GM23338 (cell line): ENCODE measurements at regions not wholly inside any gene's neighbourhood (a gene's known extent, or its start where the extent isn't known, plus 50 kb on each side); places are given as distances from the start of the nearest gene placed in this dataset.
A peak's percentile ranks its signal among the peaks of the same experiment; 100 is the strongest.

Source experiments
- ATAC-seq: fragments of 200-7000 bp; cut with Tn5 transposase; 3 replicates; pipeline ENCODE4 v1.9.1; 2020
- DNase-seq: peaks from one replicate; pipeline ENCODE4 v3.0.0-alpha.2; 2015; ENCODE audit warnings: low spot score
- H2AFZ ChIP-seq: fragments of 200-600 bp; sonication (generic); 2 replicates; pipeline ENCODE4 v1.8.0; 2016; ENCODE audit warnings: antibody characterized with exemption, mild to moderate bottlenecking, moderate library complexity
- H3F3A ChIP-seq: fragments of 200-600 bp; sonication (generic); replicated peaks from 2 replicates; pipeline ENCODE4 v1.8.0; 2017; ENCODE audit warnings: antibody characterized with exemption, mixed run types, low read depth
- H3K27ac ChIP-seq: fragments of 200-600 bp; sonication (generic); 2 replicates; pipeline ENCODE4 v1.6.1; 2016; ENCODE audit warnings: low read depth
- H3K27me3 ChIP-seq: fragments of 200-600 bp; sonication (generic); 2 replicates; pipeline ENCODE4 v1.8.0; 2016; ENCODE audit warnings: mild to moderate bottlenecking, mixed run types, moderate library complexity; ENCODE audit not compliant: insufficient read depth
- H3K36me3 ChIP-seq: fragments of 200-600 bp; sonication (generic); 2 replicates; pipeline ENCODE4 v1.8.0; 2016; ENCODE audit warnings: mild to moderate bottlenecking; ENCODE audit not compliant: insufficient read depth
- H3K4me1 ChIP-seq: fragments of 200-600 bp; sonication (generic); 2 replicates; pipeline ENCODE4 v1.8.0; 2016; ENCODE audit warnings: mild to moderate bottlenecking, moderate library complexity; ENCODE audit not compliant: insufficient read depth
- H3K4me2 ChIP-seq: fragments of 200-600 bp; sonication (generic); 2 replicates; pipeline ENCODE4 v1.7.1; 2017; ENCODE audit warnings: mixed run types
- H3K4me3 ChIP-seq: fragments of 200-600 bp; sonication (generic); 2 replicates; pipeline ENCODE4 v1.6.1; 2016; ENCODE audit warnings: mixed run types
- H3K79me2 ChIP-seq: fragments of 200-600 bp; sonication (generic); replicated peaks from 2 replicates; pipeline ENCODE4 v1.8.0; 2017; ENCODE audit warnings: mild to moderate bottlenecking; ENCODE audit not compliant: insufficient read depth
- H3K9me2 ChIP-seq: fragments of 200-600 bp; sonication (generic); 2 replicates; pipeline ENCODE4 v1.8.0; 2017; ENCODE audit not compliant: insufficient read depth
- H4K20me1 ChIP-seq: fragments of 200-600 bp; sonication (generic); replicated peaks from 2 replicates; pipeline ENCODE4 v1.8.0; 2017; ENCODE audit warnings: mild to moderate bottlenecking; ENCODE audit not compliant: insufficient read depth
- H3K27ac Mint-ChIP-seq: 2 replicates; pipeline ENCODE4 v1.8.0; 2020; ENCODE audit warnings: inconsistent platforms, mild to moderate bottlenecking, moderate library complexity, mixed read lengths
- H3K27me3 Mint-ChIP-seq: 3 replicates; pipeline ENCODE4 v1.8.0; 2022; ENCODE audit warnings: low read depth, mild to moderate bottlenecking, moderate library complexity, mixed read lengths, inconsistent platforms; ENCODE audit not compliant: insufficient read depth, poor library complexity
- H3K36me3 Mint-ChIP-seq: 3 replicates; pipeline ENCODE4 v1.8.0; 2021; ENCODE audit warnings: low read depth, mild to moderate bottlenecking, inconsistent platforms, moderate library complexity, mixed read lengths
- H3K4me1 Mint-ChIP-seq: 3 replicates; pipeline ENCODE4 v1.8.0; 2020; ENCODE audit warnings: mild to moderate bottlenecking, inconsistent platforms, mixed read lengths
- H3K4me3 Mint-ChIP-seq: 3 replicates; pipeline ENCODE4 v1.8.0; 2021; ENCODE audit warnings: moderate library complexity, mild to moderate bottlenecking, inconsistent platforms, mixed read lengths
- H3K9me3 Mint-ChIP-seq: 3 replicates; pipeline ENCODE4 v1.8.0; 2020; ENCODE audit warnings: moderate library complexity, mild to moderate bottlenecking, inconsistent platforms, mixed read lengths
- CREB1 ChIP-seq: fragments of 250-450 bp; sonication (Bioruptor Pico); IDR thresholded peaks from 2 replicates; pipeline ENCODE4 v1.5.0; 2020; ENCODE audit warnings: low read depth, mild to moderate bottlenecking, moderate library complexity
- EZH2 ChIP-seq: fragments of 200-600 bp; sonication (generic); IDR thresholded peaks from one replicate; pipeline ENCODE4 v1.8.0; 2017; ENCODE audit warnings: antibody characterized with exemption, mild to moderate bottlenecking, low read depth; ENCODE audit not compliant: unreplicated experiment
- EZH2phosphoT487 ChIP-seq: fragments of 200-600 bp; sonication (generic); IDR thresholded peaks from one replicate; pipeline ENCODE4 v1.8.1; 2018; ENCODE audit warnings: antibody characterized with exemption; ENCODE audit not compliant: unreplicated experiment
- JUNB ChIP-seq: IDR thresholded peaks from one replicate; pipeline ENCODE4 v1.6.1; 2016; ENCODE audit warnings: antibody characterized with exemption; ENCODE audit not compliant: unreplicated experiment
- NANOG ChIP-seq: IDR thresholded peaks from 2 replicates; pipeline ENCODE4 v1.6.1; 2016; ENCODE audit warnings: antibody characterized with exemption, borderline replicate concordance
- POLR2AphosphoS5 ChIP-seq: IDR thresholded peaks from 2 replicates; pipeline ENCODE4 v1.6.1; 2016; ENCODE audit warnings: antibody characterized with exemption, low read depth
- STAT1 ChIP-seq: IDR thresholded peaks from one replicate; pipeline ENCODE4 v1.6.1; 2016; ENCODE audit warnings: antibody characterized with exemption; ENCODE audit not compliant: unreplicated experiment
- ZNF114 ChIP-seq: fragments of 250-450 bp; sonication (Bioruptor Pico); IDR thresholded peaks from 2 replicates; pipeline ENCODE4 v1.5.0; 2020; ENCODE audit warnings: mild to moderate bottlenecking, moderate library complexity
- ZNF331 ChIP-seq: fragments of 250-450 bp; sonication (Bioruptor Pico); IDR thresholded peaks from 2 replicates; pipeline ENCODE4 v1.5.0; 2020; ENCODE audit warnings: low read depth, mild to moderate bottlenecking, moderate library complexity
- TF ChIP-seq, protein P1 (sequence below): fragments of 250-450 bp; sonication (Bioruptor Pico); IDR thresholded peaks from 2 replicates; pipeline ENCODE4 v1.5.0; 2020; ENCODE audit warnings: mild to moderate bottlenecking, moderate library complexity
- TF ChIP-seq, protein P2 (sequence below), 2 experiments: fragments of 200-600 bp in 1 of 2; sonication (generic) in 1 of 2; conservative IDR thresholded peaks; 2 replicates each; pipeline versions ENCODE4 v1.5.1 to v1.6.1; 2016 to 2017; ENCODE audit warnings: antibody characterized with exemption in 2 of 2, low read depth in 2 of 2, mild to moderate bottlenecking in 2 of 2, moderate library complexity in 1 of 2
- TF ChIP-seq, protein P3 (sequence below): IDR thresholded peaks from 2 replicates; pipeline ENCODE4 v1.6.1; 2016; ENCODE audit warnings: antibody characterized with exemption
- TF ChIP-seq, protein P4 (sequence below): IDR thresholded peaks from one replicate; pipeline ENCODE4 v1.6.1; 2018; ENCODE audit warnings: antibody characterized with exemption; ENCODE audit not compliant: unreplicated experiment

DNA sequence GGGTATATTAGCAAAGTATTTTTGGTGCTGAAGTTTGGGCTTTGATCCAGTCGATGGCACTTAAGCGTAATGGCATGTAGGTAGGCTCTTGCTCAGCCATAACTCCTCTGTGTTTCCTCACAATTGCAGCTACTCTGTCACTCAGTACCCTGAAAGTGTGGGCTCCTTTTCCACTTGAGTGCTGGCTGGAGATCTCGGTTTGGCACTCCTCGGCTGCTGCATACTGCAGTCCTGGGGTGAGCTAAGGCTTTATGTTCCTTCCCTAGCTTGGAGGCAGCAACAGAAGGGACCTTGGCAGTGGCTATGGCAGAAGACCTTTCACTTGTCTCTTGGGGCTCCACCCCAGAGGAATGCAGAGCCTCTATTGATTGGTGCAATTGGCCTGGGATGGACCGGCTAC, 106.7 kb upstream of the GRXCR1 start:
- Histone ChIP-seq H3K9me2 (peaks cover 21% of the 10 kb centered on the region), H3K27me3 (no peaks in the 10 kb centered on the region), H3K4me1 (peaks cover 11% of the 10 kb centered on the region), H2AFZ (peak overlapping the region; percentile 90), H3K27ac (no peak overlapping the region), H3K79me2 (no peaks in the 10 kb centered on the region), H4K20me1 (no peaks in the 10 kb centered on the region), H3K36me3 (no peaks in the 10 kb centered on the region), H3K4me3 (no peak overlapping the region), H3F3A (no peaks in the 10 kb centered on the region), H3K4me2 (no peak overlapping the region)
- Mint-ChIP-seq H3K4me1 (peaks cover 21% of the 10 kb centered on the region), H3K27me3 (no peaks in the 10 kb centered on the region), H3K36me3 (no peaks in the 10 kb centered on the region), H3K4me3 (no peak overlapping the region), H3K9me3 (no peaks in the 10 kb centered on the region), H3K27ac (no peak overlapping the region)
- DNase-seq (no peak), ATAC-seq (no peak)
- no peak for TF ChIP-seq POLR2AphosphoS5
- no peak for TF ChIP-seq STAT1
- no peak for TF ChIP-seq ZNF331
- no peak for TF ChIP-seq JUNB
- TF ChIP-seq, protein P1, sequence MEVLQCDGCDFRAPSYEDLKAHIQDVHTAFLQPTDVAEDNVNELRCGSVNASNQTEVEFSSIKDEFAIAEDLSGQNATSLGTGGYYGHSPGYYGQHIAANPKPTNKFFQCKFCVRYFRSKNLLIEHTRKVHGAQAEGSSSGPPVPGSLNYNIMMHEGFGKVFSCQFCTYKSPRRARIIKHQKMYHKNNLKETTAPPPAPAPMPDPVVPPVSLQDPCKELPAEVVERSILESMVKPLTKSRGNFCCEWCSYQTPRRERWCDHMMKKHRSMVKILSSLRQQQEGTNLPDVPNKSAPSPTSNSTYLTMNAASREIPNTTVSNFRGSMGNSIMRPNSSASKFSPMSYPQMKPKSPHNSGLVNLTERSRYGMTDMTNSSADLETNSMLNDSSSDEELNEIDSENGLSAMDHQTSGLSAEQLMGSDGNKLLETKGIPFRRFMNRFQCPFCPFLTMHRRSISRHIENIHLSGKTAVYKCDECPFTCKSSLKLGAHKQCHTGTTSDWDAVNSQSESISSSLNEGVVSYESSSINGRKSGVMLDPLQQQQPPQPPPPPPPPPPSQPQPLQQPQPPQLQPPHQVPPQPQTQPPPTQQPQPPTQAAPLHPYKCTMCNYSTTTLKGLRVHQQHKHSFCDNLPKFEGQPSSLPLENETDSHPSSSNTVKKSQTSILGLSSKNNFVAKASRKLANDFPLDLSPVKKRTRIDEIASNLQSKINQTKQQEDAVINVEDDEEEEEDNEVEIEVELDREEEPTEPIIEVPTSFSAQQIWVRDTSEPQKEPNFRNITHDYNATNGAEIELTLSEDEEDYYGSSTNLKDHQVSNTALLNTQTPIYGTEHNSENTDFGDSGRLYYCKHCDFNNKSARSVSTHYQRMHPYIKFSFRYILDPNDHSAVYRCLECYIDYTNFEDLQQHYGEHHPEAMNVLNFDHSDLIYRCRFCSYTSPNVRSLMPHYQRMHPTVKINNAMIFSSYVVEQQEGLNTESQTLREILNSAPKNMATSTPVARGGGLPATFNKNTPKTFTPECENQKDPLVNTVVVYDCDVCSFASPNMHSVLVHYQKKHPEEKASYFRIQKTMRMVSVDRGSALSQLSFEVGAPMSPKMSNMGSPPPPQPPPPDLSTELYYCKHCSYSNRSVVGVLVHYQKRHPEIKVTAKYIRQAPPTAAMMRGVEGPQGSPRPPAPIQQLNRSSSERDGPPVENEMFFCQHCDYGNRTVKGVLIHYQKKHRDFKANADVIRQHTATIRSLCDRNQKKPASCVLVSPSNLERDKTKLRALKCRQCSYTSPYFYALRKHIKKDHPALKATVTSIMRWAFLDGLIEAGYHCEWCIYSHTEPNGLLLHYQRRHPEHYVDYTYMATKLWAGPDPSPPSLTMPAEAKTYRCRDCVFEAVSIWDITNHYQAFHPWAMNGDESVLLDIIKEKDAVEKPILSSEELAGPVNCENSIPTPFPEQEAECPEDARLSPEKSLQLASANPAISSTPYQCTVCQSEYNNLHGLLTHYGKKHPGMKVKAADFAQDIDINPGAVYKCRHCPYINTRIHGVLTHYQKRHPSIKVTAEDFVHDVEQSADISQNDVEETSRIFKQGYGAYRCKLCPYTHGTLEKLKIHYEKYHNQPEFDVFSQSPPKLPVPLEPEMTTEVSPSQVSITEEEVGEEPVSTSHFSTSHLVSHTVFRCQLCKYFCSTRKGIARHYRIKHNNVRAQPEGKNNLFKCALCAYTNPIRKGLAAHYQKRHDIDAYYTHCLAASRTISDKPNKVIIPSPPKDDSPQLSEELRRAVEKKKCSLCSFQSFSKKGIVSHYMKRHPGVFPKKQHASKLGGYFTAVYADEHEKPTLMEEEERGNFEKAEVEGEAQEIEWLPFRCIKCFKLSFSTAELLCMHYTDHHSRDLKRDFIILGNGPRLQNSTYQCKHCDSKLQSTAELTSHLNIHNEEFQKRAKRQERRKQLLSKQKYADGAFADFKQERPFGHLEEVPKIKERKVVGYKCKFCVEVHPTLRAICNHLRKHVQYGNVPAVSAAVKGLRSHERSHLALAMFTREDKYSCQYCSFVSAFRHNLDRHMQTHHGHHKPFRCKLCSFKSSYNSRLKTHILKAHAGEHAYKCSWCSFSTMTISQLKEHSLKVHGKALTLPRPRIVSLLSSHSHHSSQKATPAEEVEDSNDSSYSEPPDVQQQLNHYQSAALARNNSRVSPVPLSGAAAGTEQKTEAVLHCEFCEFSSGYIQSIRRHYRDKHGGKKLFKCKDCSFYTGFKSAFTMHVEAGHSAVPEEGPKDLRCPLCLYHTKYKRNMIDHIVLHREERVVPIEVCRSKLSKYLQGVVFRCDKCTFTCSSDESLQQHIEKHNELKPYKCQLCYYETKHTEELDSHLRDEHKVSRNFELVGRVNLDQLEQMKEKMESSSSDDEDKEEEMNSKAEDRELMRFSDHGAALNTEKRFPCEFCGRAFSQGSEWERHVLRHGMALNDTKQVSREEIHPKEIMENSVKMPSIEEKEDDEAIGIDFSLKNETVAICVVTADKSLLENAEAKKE = no peak
- TF ChIP-seq, protein P2, sequence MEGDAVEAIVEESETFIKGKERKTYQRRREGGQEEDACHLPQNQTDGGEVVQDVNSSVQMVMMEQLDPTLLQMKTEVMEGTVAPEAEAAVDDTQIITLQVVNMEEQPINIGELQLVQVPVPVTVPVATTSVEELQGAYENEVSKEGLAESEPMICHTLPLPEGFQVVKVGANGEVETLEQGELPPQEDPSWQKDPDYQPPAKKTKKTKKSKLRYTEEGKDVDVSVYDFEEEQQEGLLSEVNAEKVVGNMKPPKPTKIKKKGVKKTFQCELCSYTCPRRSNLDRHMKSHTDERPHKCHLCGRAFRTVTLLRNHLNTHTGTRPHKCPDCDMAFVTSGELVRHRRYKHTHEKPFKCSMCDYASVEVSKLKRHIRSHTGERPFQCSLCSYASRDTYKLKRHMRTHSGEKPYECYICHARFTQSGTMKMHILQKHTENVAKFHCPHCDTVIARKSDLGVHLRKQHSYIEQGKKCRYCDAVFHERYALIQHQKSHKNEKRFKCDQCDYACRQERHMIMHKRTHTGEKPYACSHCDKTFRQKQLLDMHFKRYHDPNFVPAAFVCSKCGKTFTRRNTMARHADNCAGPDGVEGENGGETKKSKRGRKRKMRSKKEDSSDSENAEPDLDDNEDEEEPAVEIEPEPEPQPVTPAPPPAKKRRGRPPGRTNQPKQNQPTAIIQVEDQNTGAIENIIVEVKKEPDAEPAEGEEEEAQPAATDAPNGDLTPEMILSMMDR (conservative IDR thresholded peaks at IDR 0.05; ENCODE audit: low read depth in 2 of 2) = no peak
- no peak for TF ChIP-seq CREB1
- no peak for TF ChIP-seq EZH2phosphoT487
- TF ChIP-seq, protein P3, sequence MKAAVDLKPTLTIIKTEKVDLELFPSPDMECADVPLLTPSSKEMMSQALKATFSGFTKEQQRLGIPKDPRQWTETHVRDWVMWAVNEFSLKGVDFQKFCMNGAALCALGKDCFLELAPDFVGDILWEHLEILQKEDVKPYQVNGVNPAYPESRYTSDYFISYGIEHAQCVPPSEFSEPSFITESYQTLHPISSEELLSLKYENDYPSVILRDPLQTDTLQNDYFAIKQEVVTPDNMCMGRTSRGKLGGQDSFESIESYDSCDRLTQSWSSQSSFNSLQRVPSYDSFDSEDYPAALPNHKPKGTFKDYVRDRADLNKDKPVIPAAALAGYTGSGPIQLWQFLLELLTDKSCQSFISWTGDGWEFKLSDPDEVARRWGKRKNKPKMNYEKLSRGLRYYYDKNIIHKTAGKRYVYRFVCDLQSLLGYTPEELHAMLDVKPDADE = no peak
- no peak for TF ChIP-seq NANOG
- TF ChIP-seq ZNF114 = no peak
- TF ChIP-seq, protein P4, sequence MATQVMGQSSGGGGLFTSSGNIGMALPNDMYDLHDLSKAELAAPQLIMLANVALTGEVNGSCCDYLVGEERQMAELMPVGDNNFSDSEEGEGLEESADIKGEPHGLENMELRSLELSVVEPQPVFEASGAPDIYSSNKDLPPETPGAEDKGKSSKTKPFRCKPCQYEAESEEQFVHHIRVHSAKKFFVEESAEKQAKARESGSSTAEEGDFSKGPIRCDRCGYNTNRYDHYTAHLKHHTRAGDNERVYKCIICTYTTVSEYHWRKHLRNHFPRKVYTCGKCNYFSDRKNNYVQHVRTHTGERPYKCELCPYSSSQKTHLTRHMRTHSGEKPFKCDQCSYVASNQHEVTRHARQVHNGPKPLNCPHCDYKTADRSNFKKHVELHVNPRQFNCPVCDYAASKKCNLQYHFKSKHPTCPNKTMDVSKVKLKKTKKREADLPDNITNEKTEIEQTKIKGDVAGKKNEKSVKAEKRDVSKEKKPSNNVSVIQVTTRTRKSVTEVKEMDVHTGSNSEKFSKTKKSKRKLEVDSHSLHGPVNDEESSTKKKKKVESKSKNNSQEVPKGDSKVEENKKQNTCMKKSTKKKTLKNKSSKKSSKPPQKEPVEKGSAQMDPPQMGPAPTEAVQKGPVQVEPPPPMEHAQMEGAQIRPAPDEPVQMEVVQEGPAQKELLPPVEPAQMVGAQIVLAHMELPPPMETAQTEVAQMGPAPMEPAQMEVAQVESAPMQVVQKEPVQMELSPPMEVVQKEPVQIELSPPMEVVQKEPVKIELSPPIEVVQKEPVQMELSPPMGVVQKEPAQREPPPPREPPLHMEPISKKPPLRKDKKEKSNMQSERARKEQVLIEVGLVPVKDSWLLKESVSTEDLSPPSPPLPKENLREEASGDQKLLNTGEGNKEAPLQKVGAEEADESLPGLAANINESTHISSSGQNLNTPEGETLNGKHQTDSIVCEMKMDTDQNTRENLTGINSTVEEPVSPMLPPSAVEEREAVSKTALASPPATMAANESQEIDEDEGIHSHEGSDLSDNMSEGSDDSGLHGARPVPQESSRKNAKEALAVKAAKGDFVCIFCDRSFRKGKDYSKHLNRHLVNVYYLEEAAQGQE = no peak
- TF ChIP-seq EZH2 = no peak
